NCI-H146 (cell line): ENCODE measurements at regions not wholly inside any gene's neighbourhood (a gene's known extent, or its start where the extent isn't known, plus 50 kb on each side); places are given as distances from the start of the nearest gene placed in this dataset.
"Not testable (repeated sequence)": the region's sequence is repeated elsewhere in the genome, so short reads cannot be mapped to it uniquely, and the experiment has no call there.

Source experiments
- DNase-seq: peaks from one replicate; lab custom pipeline; 2025; lab: John Stamatoyannopoulos, UW

GRCh38 chr7:140283472-140283871, 106.7 kb upstream of the KDM7A start:
- no peak for DNase-seq

- no peak for DNase-seq
Observed at GRCh38 chr7:140281960-140282359, 105.2 kb upstream of the KDM7A start.

GRCh38 chr7:140281255-140281654, 104.5 kb upstream of the KDM7A start:
- no peak for DNase-seq

GRCh38 chr7:140276001-140276400, 99.2 kb upstream of the KDM7A start:
- no peak for DNase-seq

- DNase-seq: no peak
Observed at GRCh38 chr7:140275069-140275965, 98.5 kb upstream of the KDM7A start.

GRCh38 chr7:140273417-140273816, 96.6 kb upstream of the KDM7A start:
- no peak for DNase-seq

GRCh38 chr7:140271643-140271968, 94.8 kb upstream of the KDM7A start:
- not testable (repeated sequence) for DNase-seq

- no peak for DNase-seq
Observed at GRCh38 chr7:140269004-140269638, 92.3 kb upstream of the KDM7A start.

GRCh38 chr7:140267381-140268226, 90.8 kb upstream of the KDM7A start:
- DNase-seq: no peak

GRCh38 chr7:140263277-140263676, 86.5 kb upstream of the KDM7A start:
- no peak for DNase-seq

GRCh38 chr7:140262242-140262903, 85.6 kb upstream of the KDM7A start:
- no peak for DNase-seq

GRCh38 chr7:140261522-140261921, 84.7 kb upstream of the KDM7A start:
- no peak for DNase-seq

- no peak for DNase-seq
Observed at GRCh38 chr7:140261105-140261486, 84.3 kb upstream of the KDM7A start.

GRCh38 chr7:140260352-140261104, 83.7 kb upstream of the KDM7A start:
- peak; percentile 76 for DNase-seq

GRCh38 chr7:140257278-140257677, 80.5 kb upstream of the KDM7A start:
- DNase-seq: not testable (repeated sequence)

GRCh38 chr7:140254976-140255375, 78.2 kb upstream of the KDM7A start:
- not testable (repeated sequence) for DNase-seq

- no peak for DNase-seq
Observed at GRCh38 chr7:140249036-140249806, 72.4 kb upstream of the KDM7A start.

GRCh38 chr7:140247559-140247958, 70.8 kb upstream of the KDM7A start:
- no peak for DNase-seq

- no peak for DNase-seq
Observed at GRCh38 chr7:140245611-140246105, 68.9 kb upstream of the KDM7A start.
